HG02840 (cell line): ENCODE measurements at regions not wholly inside any gene's neighbourhood (a gene's known extent, or its start where the extent isn't known, plus 50 kb on each side); places are given as distances from the start of the nearest gene placed in this dataset.

Experiments
- ATAC-seq: cut with Tn5 transposase; IDR thresholded peaks from one replicate; pipeline ENCODE4 v1.9.1; 2021; ENCODE audit warnings: mild to moderate bottlenecking, moderate library complexity, moderate number of reproducible peaks; ENCODE audit not compliant: unreplicated experiment, low FRiP score

- no peak for ATAC-seq
Measured at GRCh38 chr7:41834805-41835694, 132.2 kb upstream of the INHBA start.

- no peak for ATAC-seq
Measured at GRCh38 chr7:41832941-41833340, 130.1 kb upstream of the INHBA start.

GRCh38 chr7:41830271-41830670 lies 127.4 kb upstream of the INHBA start:
- ATAC-seq, result no peak

- no peak for ATAC-seq
Measured at GRCh38 chr7:41828911-41829310, 126.0 kb upstream of the INHBA start.

- no peak for ATAC-seq
Measured at GRCh38 chr7:41826641-41827040, 123.8 kb upstream of the INHBA start.

- no peak for ATAC-seq
Measured at GRCh38 chr7:41825927-41826480, 123.1 kb upstream of the INHBA start.

GRCh38 chr7:41824284-41824683 lies 121.4 kb upstream of the INHBA start:
- no peak for ATAC-seq

- no peak for ATAC-seq
Measured at GRCh38 chr7:41822259-41822817, 119.4 kb upstream of the INHBA start.

- ATAC-seq, result no peak
Measured at GRCh38 chr7:41821521-41822213, 118.8 kb upstream of the INHBA start.

GRCh38 chr7:41820111-41820671 lies 117.3 kb upstream of the INHBA start:
- ATAC-seq, result no peak

- no peak for ATAC-seq
Measured at GRCh38 chr7:41819645-41820044, 116.8 kb upstream of the INHBA start.

- ATAC-seq, result no peak
Measured at GRCh38 chr7:41818765-41819398, 116.0 kb upstream of the INHBA start.

GRCh38 chr7:41817386-41817785 lies 114.5 kb upstream of the INHBA start:
- no peak for ATAC-seq

- no peak for ATAC-seq
Measured at GRCh38 chr7:41816111-41816510, 113.2 kb upstream of the INHBA start.

GRCh38 chr7:41814888-41815287 lies 112.0 kb upstream of the INHBA start:
- no peak for ATAC-seq

GRCh38 chr7:41813286-41813685 lies 110.4 kb upstream of the INHBA start:
- ATAC-seq, result no peak

- no peak for ATAC-seq
Measured at GRCh38 chr7:41811941-41812340, 109.1 kb upstream of the INHBA start.

GRCh38 chr7:41809940-41810576 lies 107.2 kb upstream of the INHBA start:
- peak; percentile 57 for ATAC-seq

GRCh38 chr7:41809529-41809939 lies 106.6 kb upstream of the INHBA start:
- ATAC-seq, result no peak

- ATAC-seq, result no peak
Measured at GRCh38 chr7:41809116-41809515, 106.2 kb upstream of the INHBA start.
